GM13977 (cell line): ENCODE measurements at regions not wholly inside any gene's neighbourhood (a gene's known extent, or its start where the extent isn't known, plus 50 kb on each side); places are given as distances from the start of the nearest gene placed in this dataset.

Source experiments
- DNase-seq: peaks from one replicate; pipeline ENCODE4 v3.0.0; 2012; ENCODE audit warnings: low spot score
- CTCF ChIP-seq: IDR thresholded peaks from 2 replicates; pipeline ENCODE4 v1.5.1; 2012; ENCODE audit warnings: mild to moderate bottlenecking, control low read depth; ENCODE audit not compliant: insufficient read depth; ENCODE audit errors: extremely low read depth, missing control alignments
- in situ Hi-C: fragments of 300-500 bp; cut with MboI; formaldehyde crosslinking; loops from one replicate; pipeline ENCODE4 v1.12.0; 2022; ENCODE audit warnings: low sequenced_read_pairs, low pct_unique_long_range_greater_than_20kb, mixed read lengths, inconsistent platforms; ENCODE audit not compliant: unreplicated experiment

GRCh38 chr5:121350181-121350930 is 501.3 kb upstream of the FTMT start:
- DNase-seq: no peak
- no peak for TF ChIP-seq CTCF
- in situ Hi-C loops: no loop called here

DNA sequence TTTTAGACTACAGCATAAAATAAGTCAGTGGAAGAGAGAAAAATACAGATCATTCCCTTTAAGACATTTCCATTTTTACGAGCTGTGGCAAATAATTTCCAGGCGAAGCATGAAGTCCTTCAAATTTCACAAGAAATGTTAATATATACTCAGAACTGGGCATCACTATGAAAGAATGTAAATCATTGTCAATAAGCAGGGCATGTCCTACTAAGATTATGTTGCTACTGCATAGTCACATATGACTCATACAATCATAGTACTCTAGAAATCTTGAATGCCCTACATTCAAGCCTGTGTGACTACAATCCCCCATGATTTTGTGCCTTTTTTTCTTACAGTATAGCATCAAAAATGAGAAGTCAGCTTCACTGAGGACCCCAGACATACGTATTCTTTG is 485.2 kb upstream of the FTMT start:
- DNase-seq: no peak
- TF ChIP-seq CTCF: no peak
- in situ Hi-C loops: no loop called here

- in situ Hi-C loops: no loop called here
- DNase-seq: no peak
- TF ChIP-seq CTCF: no peak
Observed at GRCh38 chr5:121373371-121373770, 478.3 kb upstream of the FTMT start.

DNA sequence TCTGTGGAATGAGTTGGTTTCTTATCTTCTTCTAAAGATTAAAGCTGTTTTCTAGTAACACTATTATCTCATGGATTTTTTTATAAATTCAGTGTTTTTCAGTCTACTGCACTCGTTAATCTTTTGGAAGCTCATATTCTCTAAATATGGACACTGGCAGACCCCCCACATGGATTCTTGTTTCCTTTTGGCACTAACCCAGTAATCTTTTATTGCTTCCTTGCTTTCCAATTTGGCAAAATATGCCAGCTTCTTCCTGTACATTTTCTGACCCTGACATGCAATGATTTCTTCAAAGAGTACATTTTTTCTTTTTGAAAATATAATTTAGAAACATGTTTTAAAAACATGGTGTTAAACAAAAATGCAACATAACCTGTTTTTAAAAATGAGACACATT is 474.2 kb upstream of the FTMT start:
- DNase-seq: no peak
- in situ Hi-C loops: no loop called here
- no peak for TF ChIP-seq CTCF

DNA sequence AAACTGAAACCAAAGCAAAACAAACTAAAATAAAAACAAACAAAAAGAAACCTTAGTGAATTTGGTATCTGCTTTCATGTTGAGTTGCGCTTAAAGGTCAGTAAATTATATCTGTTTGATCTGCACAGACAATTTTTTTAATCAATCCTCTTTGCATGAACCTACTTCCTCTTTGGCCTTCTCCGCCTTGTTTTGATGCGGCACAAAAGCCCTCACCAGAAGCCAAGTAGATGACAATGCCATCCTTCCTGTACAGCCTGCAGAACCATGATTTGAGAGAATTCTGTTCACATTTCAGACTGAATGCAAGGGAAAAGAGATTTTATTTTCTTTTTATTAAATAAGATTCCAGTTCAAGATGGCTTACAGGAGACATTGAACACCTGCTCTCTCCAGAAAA is 473.6 kb upstream of the FTMT start:
- in situ Hi-C loops: no loop called here
- no peak for TF ChIP-seq CTCF
- no peak for DNase-seq

GRCh38 chr5:121378559-121379359 is 472.9 kb upstream of the FTMT start:
- no peak for TF ChIP-seq CTCF
- in situ Hi-C loops: no loop called here
- DNase-seq: no peak
